ENCODE measurements at regions not wholly inside any gene's neighbourhood (a gene's known extent, or its start where the extent isn't known, plus 50 kb on each side); places are given as distances from the start of the nearest gene placed in this dataset.

DNA sequence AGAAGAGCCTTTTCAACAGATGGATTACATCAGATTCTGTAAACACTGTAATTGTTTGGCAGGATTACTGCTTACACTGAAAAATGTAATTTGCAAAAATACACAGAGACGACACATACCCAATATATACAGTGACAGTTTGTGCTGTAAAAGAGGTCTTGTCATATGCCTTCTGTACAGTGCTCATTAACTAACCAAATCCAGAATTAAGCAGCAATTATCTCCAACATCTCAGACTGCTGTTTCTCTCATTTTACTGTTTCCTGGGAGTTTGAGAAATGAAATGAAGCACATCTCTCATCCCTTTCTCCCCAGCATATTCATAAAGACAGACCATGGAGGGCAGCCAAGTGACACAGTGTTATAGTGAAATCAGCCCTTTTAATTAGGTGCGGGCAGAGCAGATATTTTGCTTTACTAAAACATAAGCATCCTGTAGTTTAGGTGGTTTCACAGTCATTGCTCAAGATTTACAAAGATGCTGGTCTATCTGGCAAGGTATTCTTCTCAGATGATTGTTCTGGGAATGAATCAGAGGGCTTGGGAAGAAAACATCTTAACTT, 618.4 kb upstream of the USP24 start:
- TF ChIP-seq POLR2A (IDR thresholded peaks at IDR 0.05) (no peak), EP300 (IDR thresholded peaks at IDR 0.05) (no peak)
- TF ChIP-seq, protein P1, sequence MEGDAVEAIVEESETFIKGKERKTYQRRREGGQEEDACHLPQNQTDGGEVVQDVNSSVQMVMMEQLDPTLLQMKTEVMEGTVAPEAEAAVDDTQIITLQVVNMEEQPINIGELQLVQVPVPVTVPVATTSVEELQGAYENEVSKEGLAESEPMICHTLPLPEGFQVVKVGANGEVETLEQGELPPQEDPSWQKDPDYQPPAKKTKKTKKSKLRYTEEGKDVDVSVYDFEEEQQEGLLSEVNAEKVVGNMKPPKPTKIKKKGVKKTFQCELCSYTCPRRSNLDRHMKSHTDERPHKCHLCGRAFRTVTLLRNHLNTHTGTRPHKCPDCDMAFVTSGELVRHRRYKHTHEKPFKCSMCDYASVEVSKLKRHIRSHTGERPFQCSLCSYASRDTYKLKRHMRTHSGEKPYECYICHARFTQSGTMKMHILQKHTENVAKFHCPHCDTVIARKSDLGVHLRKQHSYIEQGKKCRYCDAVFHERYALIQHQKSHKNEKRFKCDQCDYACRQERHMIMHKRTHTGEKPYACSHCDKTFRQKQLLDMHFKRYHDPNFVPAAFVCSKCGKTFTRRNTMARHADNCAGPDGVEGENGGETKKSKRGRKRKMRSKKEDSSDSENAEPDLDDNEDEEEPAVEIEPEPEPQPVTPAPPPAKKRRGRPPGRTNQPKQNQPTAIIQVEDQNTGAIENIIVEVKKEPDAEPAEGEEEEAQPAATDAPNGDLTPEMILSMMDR (IDR thresholded peaks at IDR 0.05), result no peak

All from ovary (tissue), 3 donors.